Naive thymus-derived CD8-positive, alpha-beta T cell (primary cell): ENCODE measurements at regions not wholly inside any gene's neighbourhood (a gene's known extent, or its start where the extent isn't known, plus 50 kb on each side); places are given as distances from the start of the nearest gene placed in this dataset.
A peak's percentile ranks its signal among the peaks of the same experiment; 100 is the strongest.
"Not testable (repeated sequence)": the region's sequence is repeated elsewhere in the genome, so short reads cannot be mapped to it uniquely, and the experiment has no call there.

Experiments used
- ATAC-seq, 2 donors: fragments of 150-1000 bp; cut with Tn5 transposase in 1 of 2; sonication (Bioruptor Pico), chemical (Tn5 transposase) in 1 of 2; 1 replicate in 1 of 2; 2 replicates in 1 of 2; pipeline ENCODE4 v1.10.0; 2021; ENCODE audit warnings: mild to moderate bottlenecking in 2 of 2, moderate library complexity in 2 of 2
- POLR2A ChIA-PET: fragments of 350-600 bp; sonication (Branson Sonifier 250); formaldehyde crosslinking; loops from one replicate; lab custom pipeline; 2021; ENCODE audit warnings: antibody characterized with exemption; lab: Charles Lee
- DNase-seq, 10 donors: peaks; one replicate each; pipeline versions ENCODE4 v3.0.0 to v3.0.0-alpha.2; 2020 to 2022
- H3K27ac Mint-ChIP-seq, 10 donors: one replicate each; pipeline ENCODE4 v1.8.0; 2020 to 2022; ENCODE audit warnings: mild to moderate bottlenecking in 10 of 10, mixed read lengths in 10 of 10, moderate library complexity in 4 of 10, inconsistent platforms in 1 of 10
- H3K27me3 Mint-ChIP-seq, 5 donors: one replicate each; pipeline ENCODE4 v1.8.0; 2021 to 2022; ENCODE audit warnings: mixed read lengths in 5 of 5
- H3K36me3 Mint-ChIP-seq, 3 donors: one replicate each; pipeline ENCODE4 v1.8.0; 2020 to 2022; ENCODE audit warnings: mixed read lengths in 3 of 3, mild to moderate bottlenecking in 2 of 3, inconsistent platforms in 1 of 3
- H3K4me1 Mint-ChIP-seq, 4 donors: one replicate each; pipeline ENCODE4 v1.8.0; 2021 to 2022; ENCODE audit warnings: mixed read lengths in 4 of 4
- H3K4me3 Mint-ChIP-seq, 10 donors: one replicate each; pipeline ENCODE4 v1.8.0; 2020 to 2022; ENCODE audit warnings: mild to moderate bottlenecking in 10 of 10, mixed read lengths in 10 of 10, moderate library complexity in 6 of 10, inconsistent platforms in 1 of 10
- H3K9me3 Mint-ChIP-seq, 9 donors: one replicate each; pipeline ENCODE4 v1.8.0; 2020 to 2022; ENCODE audit warnings: mixed read lengths in 9 of 9, mild to moderate bottlenecking in 3 of 9, inconsistent platforms in 1 of 9, moderate library complexity in 1 of 9

DNA sequence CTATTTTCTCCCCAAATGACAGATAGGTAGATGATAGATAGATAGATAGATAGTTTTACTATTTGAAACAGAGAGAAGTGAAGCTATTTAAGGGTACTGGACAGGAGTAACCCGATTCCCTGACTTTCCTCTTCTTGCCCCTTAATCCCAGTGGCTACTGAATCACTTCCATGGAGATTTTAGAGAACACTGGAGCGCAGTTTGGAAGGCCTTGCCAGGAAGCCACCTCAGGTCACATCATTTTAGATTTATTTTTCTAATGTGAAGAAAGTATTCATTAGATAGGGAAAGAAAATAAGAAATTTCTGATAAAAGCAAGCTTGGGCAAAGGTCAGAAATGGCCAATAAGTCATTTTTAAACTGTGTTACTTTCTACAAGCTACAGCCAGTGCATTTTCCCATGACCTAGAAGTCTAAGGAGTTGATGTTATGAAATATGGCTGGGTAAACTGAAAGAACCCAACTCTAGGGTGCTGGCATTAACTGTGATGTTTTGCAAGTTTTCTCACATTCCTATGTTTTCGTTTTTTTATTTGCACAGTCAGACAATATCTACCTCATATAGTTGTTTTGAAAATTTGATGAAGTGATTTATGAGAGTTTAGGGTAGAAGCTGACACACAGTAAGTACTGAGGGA is 544.7 kb upstream of the PTGER4 start:
- peaks cover 0 to 3% (median 0%) of the 10 kb centered on the region in 9 donors for H3K9me3 Mint-ChIP-seq
- H3K27ac Mint-ChIP-seq: no peak overlapping the region
- no peaks in the 10 kb centered on the region for H3K36me3 Mint-ChIP-seq
- DNase-seq (no peak), ATAC-seq (no peak)
- no peaks in the 10 kb centered on the region for H3K4me1 Mint-ChIP-seq
- H3K27me3 Mint-ChIP-seq: peaks cover 0 to 8% (median 0%) of the 10 kb centered on the region in 5 donors
- no peak overlapping the region for H3K4me3 Mint-ChIP-seq
- POLR2A ChIA-PET: no interaction called here

DNA sequence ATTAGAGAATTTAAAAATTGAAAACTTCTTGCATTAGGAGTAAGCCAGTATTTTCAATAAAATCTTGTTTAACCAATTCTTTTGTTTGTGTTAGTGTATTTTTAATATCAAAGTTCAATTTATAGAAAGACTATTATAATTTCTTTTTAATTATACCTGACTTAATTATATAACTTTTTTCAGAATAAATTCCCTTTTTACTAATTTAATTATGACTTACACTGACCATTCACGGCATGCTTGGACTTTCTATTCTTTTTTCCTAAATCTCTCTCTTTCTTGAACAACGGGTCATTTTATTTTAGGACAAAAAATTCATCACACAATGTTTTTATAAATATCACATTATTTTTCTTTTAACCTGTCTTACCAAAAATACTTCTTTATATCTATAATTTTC is 555.3 kb upstream of the PTGER4 start:
- no peak for ATAC-seq
- peaks cover 5 to 13% (median 13%) of the 10 kb centered on the region in 4 donors for H3K4me1 Mint-ChIP-seq
- H3K9me3 Mint-ChIP-seq: peaks cover 0 to 42% (median 15%) of the 10 kb centered on the region in 9 donors
- DNase-seq: no peak
- no peaks in the 10 kb centered on the region for H3K27me3 Mint-ChIP-seq
- POLR2A ChIA-PET: no interaction called here
- no peak overlapping the region for H3K4me3 Mint-ChIP-seq
- peaks cover 0 to 23% (median 14%) of the 10 kb centered on the region in 3 donors for H3K36me3 Mint-ChIP-seq
- no peak overlapping the region for H3K27ac Mint-ChIP-seq

DNA sequence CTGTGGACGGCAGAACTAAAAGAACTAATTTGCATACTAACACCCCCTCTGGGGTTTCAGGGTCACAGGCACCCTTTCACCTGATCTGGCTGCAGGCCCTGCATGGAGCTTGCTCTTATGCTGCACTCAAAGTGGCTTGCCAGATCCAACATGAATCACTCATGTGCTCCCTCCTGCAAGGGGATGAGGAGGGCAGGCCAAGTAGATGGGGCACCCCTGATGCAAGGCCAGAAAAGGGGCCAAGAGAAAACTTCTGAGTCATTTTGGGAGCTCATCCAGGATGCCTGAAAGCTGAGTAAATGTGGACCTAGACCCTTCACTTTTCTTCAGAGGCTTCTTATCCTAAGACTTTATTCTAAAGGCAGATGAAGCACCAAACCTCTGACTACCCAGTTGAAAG is 558.5 kb upstream of the PTGER4 start:
- H3K27me3 Mint-ChIP-seq: no peaks in the 10 kb centered on the region
- peaks cover 0 to 32% (median 10%) of the 10 kb centered on the region in 9 donors for H3K9me3 Mint-ChIP-seq
- POLR2A ChIA-PET: no interaction called here
- no peak for ATAC-seq
- DNase-seq: no peak
- no peak overlapping the region for H3K27ac Mint-ChIP-seq
- H3K36me3 Mint-ChIP-seq: peaks cover 0 to 23% (median 10%) of the 10 kb centered on the region in 3 donors
- no peak overlapping the region for H3K4me3 Mint-ChIP-seq
- H3K4me1 Mint-ChIP-seq: no peaks in the 10 kb centered on the region

DNA sequence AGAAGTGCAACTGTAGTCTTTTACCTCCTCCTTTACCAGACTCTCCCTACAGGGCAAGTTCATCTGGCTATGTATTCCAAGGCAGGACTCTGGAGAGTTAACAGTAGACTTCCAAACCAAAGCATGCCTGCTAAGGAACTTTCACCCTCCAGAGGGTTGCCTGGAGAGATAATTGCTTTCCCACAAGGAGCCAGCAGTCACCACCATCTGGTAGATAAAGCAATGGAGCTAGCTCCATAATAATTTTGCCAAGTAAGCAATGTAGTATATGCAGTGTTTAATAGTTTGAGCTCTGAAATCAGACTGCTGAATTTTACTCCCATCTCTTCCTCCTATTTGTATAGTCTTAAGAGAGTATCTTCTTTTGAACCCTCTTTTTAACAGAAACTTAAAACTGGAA is 566.8 kb upstream of the PTGER4 start:
- Mint-ChIP-seq H3K36me3 (no peaks in the 10 kb centered on the region), H3K4me1 (no peaks in the 10 kb centered on the region), H3K4me3 (no peak overlapping the region), H3K27ac (no peak overlapping the region), H3K9me3 (no peaks in the 10 kb centered on the region), H3K27me3 (peaks cover 0 to 10% (median 7%) of the 10 kb centered on the region in 5 donors)
- POLR2A ChIA-PET: no interaction called here
- ATAC-seq: no peak
- DNase-seq: no peak

DNA sequence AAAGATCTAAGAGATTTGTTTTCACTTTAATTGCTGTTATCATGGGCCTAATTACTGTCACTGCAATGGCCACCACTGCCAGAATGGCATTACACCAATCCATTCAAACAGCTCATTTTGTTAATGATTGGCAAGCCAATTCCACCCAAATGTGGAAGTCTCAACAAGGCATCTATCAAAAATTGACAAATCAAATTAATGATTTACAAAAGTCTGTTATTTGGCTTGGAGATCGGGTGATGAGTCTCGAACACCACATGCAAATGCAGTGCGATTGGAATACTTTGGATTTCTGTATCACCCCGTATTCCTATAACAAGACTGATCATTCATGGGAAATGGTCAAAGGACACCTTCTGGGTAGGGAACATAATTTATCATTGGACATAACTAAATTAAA is 568.7 kb upstream of the PTGER4 start:
- H3K4me3 Mint-ChIP-seq, POLR2A ChIA-PET: not testable (repeated sequence)
- H3K27me3 Mint-ChIP-seq: peaks cover 0 to 10% (median 7%) of the 10 kb centered on the region in 5 donors

DNA sequence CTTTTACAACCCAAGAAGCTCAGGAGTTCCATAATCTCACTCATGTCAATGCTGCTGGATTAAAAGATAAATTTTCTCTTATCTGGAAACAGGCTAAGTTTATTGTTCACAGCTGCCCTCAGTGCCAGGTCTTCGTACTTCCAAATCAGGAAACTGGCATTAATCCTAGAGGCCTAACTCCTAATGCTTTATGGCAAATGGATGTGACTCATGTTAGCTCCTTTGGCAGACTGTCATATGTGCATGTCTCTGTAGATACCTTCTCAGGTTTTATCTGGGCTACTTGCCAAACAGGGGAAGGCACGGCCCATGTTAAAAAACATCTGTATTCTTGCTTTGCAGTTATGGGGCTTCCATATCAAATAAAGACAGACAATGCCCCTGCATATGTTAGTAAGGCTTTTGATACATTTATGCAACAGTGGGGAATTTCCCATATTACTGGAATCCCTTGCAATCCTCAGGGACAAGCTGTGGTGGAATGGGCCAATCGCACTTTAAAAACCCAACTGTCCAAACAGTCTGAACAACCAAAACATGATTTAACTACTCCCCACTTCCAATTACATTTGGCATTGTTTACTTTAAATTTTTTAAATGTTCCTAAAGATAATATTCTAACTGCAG is 570.8 kb upstream of the PTGER4 start:
- H3K27ac Mint-ChIP-seq, ATAC-seq, H3K4me3 Mint-ChIP-seq, H3K4me1 Mint-ChIP-seq, DNase-seq, POLR2A ChIA-PET: not testable (repeated sequence)
- H3K36me3 Mint-ChIP-seq: peaks cover 0 to 11% (median 2%) of the 10 kb centered on the region in 3 donors
- H3K27me3 Mint-ChIP-seq: peaks cover 0 to 10% (median 6%) of the 10 kb centered on the region in 5 donors
- peaks cover 0 to 14% (median 10%) of the 10 kb centered on the region in 9 donors for H3K9me3 Mint-ChIP-seq

More for the DNA sequence above, 568.7 kb upstream of the PTGER4 start:
- ATAC-seq, H3K4me1 Mint-ChIP-seq, DNase-seq, H3K36me3 Mint-ChIP-seq, H3K9me3 Mint-ChIP-seq, H3K27ac Mint-ChIP-seq: not testable (repeated sequence)

DNA sequence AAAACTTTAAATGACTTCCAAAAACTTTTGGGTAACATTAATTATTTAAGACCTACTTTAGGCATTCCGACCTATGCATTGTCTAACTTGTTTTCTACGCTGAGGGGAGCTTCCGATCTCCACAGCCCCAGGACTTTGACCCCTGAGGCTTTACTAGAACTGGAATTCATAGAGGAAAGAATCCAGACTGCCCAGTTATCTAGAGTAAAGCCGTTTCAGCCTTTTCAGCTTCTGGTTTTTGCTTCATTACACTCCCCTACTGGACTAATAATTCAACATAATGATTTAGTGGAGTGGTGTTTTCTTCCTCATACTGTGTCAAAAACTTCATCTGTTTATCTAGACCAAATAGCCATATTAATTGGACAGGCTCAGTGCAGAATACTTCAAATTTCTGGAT is 571.9 kb upstream of the PTGER4 start:
- H3K27ac Mint-ChIP-seq, ATAC-seq, DNase-seq, H3K27me3 Mint-ChIP-seq, POLR2A ChIA-PET, H3K4me1 Mint-ChIP-seq, H3K4me3 Mint-ChIP-seq: not testable (repeated sequence)
- peaks cover 0 to 22% (median 11%) of the 10 kb centered on the region in 9 donors for H3K9me3 Mint-ChIP-seq
- H3K36me3 Mint-ChIP-seq: peaks cover 0 to 17% (median 7%) of the 10 kb centered on the region in 3 donors

DNA sequence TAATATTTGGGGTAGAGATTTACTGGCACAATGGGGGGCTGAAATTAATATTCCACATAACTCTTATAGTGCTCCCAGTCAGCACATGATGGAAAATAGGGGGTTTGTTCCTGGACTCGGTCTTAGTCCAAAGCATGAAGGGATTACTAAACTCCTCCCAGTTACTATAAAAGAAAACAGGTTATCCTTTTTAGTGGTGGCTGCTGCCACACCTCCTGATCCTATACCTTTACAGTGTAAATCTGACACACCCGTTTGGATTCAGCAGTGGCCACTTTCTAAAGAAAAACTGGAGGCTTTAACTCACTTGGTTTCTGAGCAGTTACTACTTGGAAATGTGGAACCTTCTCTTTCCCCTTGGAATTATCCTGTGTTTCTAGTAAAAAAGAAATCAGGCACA is 572.9 kb upstream of the PTGER4 start:
- ATAC-seq (no peak), DNase-seq (no peak)
- POLR2A ChIA-PET: no interaction called here
- peaks cover 0 to 5% (median 2%) of the 10 kb centered on the region in 5 donors for H3K27me3 Mint-ChIP-seq
- H3K27ac Mint-ChIP-seq: no peak overlapping the region
- no peaks in the 10 kb centered on the region for H3K4me1 Mint-ChIP-seq
- H3K36me3 Mint-ChIP-seq: peaks cover 0 to 17% (median 7%) of the 10 kb centered on the region in 3 donors
- H3K4me3 Mint-ChIP-seq: no peak overlapping the region
- peaks cover 0 to 22% (median 11%) of the 10 kb centered on the region in 9 donors for H3K9me3 Mint-ChIP-seq

DNA sequence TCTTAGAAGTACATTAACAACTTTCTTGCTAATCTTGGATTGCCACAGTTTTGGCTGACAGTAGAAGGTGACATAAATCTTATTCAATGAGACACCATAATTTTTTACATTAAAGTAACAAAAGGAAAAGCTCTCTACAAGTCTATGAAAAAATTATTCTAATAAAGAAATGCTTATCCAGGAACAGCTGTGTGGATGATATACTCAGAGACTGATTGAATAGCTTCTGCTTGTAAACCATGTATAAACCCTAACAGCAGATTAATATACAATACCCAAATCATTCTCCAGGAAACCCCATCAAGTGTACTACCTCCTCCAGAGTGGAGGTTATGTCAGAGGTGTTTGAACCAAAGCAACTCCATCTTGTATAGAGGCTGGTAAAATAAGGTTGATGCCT is 581.4 kb upstream of the PTGER4 start:
- peaks cover 0 to 6% (median 0%) of the 10 kb centered on the region in 3 donors for H3K36me3 Mint-ChIP-seq
- POLR2A ChIA-PET: no interaction called here
- H3K4me3 Mint-ChIP-seq: no peak overlapping the region
- ATAC-seq (no peak), DNase-seq (no peak)
- H3K27me3 Mint-ChIP-seq: peaks cover 0 to 11% (median under 1%) of the 10 kb centered on the region in 5 donors
- H3K9me3 Mint-ChIP-seq: peaks cover 0 to 5% (median 0%) of the 10 kb centered on the region in 9 donors
- H3K27ac Mint-ChIP-seq: no peak overlapping the region
- H3K4me1 Mint-ChIP-seq: no peaks in the 10 kb centered on the region

DNA sequence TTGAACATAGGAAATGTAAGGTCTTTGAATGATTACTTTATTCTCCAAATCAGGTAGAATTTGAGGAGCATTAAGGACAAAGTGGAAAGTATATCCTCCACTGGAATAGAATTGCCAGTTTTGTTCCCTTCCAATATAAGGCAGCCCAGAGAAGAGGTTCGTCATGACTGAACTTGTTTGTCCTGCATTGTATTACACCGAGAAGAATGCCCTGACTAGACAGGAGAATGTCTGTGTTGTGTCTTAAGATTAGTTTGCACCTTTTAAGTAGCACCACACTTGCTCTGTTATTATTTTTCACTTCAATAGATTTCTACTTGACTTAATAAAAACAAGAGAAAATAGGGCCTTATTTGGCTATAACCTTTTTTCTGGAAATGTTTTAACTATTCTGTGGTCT is 586.2 kb upstream of the PTGER4 start:
- H3K4me1 Mint-ChIP-seq: no peaks in the 10 kb centered on the region

DNA sequence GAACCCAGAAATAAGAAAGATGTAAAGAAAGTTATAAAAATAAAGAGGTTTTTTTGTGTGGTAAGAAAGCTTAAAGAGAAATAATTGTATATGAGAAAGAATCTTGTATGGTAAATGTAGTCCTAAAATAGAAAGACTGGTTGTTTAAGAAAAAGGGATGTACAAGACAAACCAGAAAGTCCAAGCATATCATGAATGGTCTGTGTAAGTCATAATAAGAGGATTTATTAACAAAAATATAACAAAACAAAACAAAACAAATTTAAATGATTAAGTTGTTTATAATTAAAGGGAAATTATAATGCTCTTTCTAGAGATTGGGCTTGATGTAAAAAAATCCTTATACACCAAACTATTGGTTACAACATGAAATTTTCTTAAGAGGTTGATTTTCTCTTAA is 590.4 kb upstream of the PTGER4 start:
- no peak for ATAC-seq
- Mint-ChIP-seq H3K27ac (no peak overlapping the region), H3K27me3 (peaks cover 0 to 4% (median 0%) of the 10 kb centered on the region in 5 donors), H3K4me1 (no peaks in the 10 kb centered on the region), H3K4me3 (no peak overlapping the region), H3K36me3 (peaks cover 0 to 14% (median 8%) of the 10 kb centered on the region in 3 donors), H3K9me3 (peaks cover 0 to 45% (median 19%) of the 10 kb centered on the region in 9 donors)
- DNase-seq: no peak
- POLR2A ChIA-PET: no interaction called here

More for the DNA sequence above, 586.2 kb upstream of the PTGER4 start:
- Mint-ChIP-seq H3K4me3 (no peak overlapping the region), H3K27ac (peak overlapping the region in 1 of 10 donors; percentile 64), H3K9me3 (peaks cover 0 to 36% (median 19%) of the 10 kb centered on the region in 9 donors), H3K36me3 (peaks cover 0 to 16% (median 8%) of the 10 kb centered on the region in 3 donors), H3K27me3 (peaks cover 0 to 11% (median 0%) of the 10 kb centered on the region in 5 donors)
- DNase-seq: no peak
- POLR2A ChIA-PET: no interaction called here
- no peak for ATAC-seq

DNA sequence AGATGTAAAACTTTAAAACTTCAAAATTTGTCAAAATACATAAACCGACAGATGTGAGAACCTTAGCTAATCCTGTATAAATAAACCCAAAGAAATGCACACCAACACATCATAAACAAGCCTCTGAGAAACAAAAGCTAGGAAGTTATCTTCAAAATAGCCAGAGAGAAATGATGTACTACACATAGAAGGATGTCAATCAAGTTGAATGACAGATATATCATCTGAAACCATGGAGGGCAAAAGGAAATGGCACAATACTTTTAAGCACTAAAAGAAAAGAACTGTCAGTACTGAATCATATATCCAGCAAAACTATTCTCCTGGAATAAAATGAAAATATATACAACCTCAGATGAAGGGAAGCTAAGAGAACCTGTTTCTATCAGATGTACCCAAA is 595.1 kb upstream of the PTGER4 start:
- H3K4me1 Mint-ChIP-seq: no peaks in the 10 kb centered on the region
- DNase-seq: no peak
- H3K27ac Mint-ChIP-seq: no peak overlapping the region
- POLR2A ChIA-PET: no interaction called here
- peaks cover 0 to under 1% (median 0%) of the 10 kb centered on the region in 3 donors for H3K36me3 Mint-ChIP-seq
- H3K27me3 Mint-ChIP-seq: peaks cover 0 to 9% (median 4%) of the 10 kb centered on the region in 5 donors
- H3K4me3 Mint-ChIP-seq: no peak overlapping the region
- ATAC-seq: no peak
- peaks cover 0 to 16% (median 3%) of the 10 kb centered on the region in 9 donors for H3K9me3 Mint-ChIP-seq

DNA sequence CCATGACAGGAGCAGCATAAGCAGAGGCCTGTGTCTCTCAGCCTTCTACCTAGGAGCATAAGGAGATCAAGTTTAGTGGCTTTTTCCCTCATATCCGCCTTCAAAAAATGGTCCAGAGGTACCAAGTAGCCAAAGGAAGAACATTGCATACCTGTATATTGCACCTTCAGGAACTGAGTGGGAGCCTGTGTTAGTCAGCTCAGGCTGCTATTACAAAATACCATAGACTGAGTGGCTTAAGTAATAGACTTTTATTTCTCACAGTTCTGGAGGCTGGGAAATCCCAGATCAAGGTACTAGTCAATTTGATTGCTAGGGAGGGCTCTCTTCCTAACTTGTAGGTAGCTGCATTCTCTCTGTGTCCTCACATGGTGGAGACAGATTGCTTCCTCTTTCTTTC is 597.4 kb upstream of the PTGER4 start:
- H3K4me1 Mint-ChIP-seq: no peaks in the 10 kb centered on the region
- no peaks in the 10 kb centered on the region for H3K36me3 Mint-ChIP-seq
- no peak overlapping the region for H3K27ac Mint-ChIP-seq
- no peak for ATAC-seq
- H3K27me3 Mint-ChIP-seq: peaks cover 0 to 25% (median 8%) of the 10 kb centered on the region in 5 donors
- no peak for DNase-seq
- H3K4me3 Mint-ChIP-seq: no peak overlapping the region
- POLR2A ChIA-PET: no interaction called here
- H3K9me3 Mint-ChIP-seq: peaks cover 0 to 5% (median 0%) of the 10 kb centered on the region in 9 donors
